ENCODE measurements at regions not wholly inside any gene's neighbourhood (a gene's known extent, or its start where the extent isn't known, plus 50 kb on each side); places are given as distances from the start of the nearest gene placed in this dataset.

- 73% methylated on average over 15 of the region's 15 CpGs for WGBS
- Histone ChIP-seq H3K36me3 (no peaks in the 10 kb centered on the region), H3K27me3 (no peaks in the 10 kb centered on the region), H3K4me1 (no peaks in the 10 kb centered on the region), H3K27ac (replicated peaks in 1 of 4) (no peak overlapping the region), H3K9me3 (peaks cover 5 to 72% (median 61%) of the 10 kb centered on the region in 4 donors), H3K4me3 (no peak overlapping the region)
- peak; percentile 90 for DNase-seq (ENCODE audit: extremely low spot score)
- intact Hi-C loops (cut with DNase I) = no loop called here
- TF ChIP-seq POLR2A (IDR thresholded peaks at IDR 0.05; ENCODE audit: low read depth) = no peak
- no peak for TF ChIP-seq EP300 (IDR thresholded peaks at IDR 0.05)
- no peak for TF ChIP-seq POLR2AphosphoS5 (IDR thresholded peaks at IDR 0.05)
- TF ChIP-seq CTCF (IDR thresholded peaks at IDR 0.05) = no peak
Observed at GRCh38 chr9:40928803-40929487, 199.5 kb downstream of the FOXD4L6 start.

GRCh38 chr9:40927851-40928802 is 200.4 kb downstream of the FOXD4L6 start:
- DNase-seq (ENCODE audit: extremely low spot score) = peak; percentile 92
- H3K36me3 ChIP-seq = no peaks in the 10 kb centered on the region
- no peaks in the 10 kb centered on the region for H3K4me1 ChIP-seq
- 68% methylated on average over 11 of the region's 11 CpGs for WGBS
- H3K27me3 ChIP-seq = no peaks in the 10 kb centered on the region
- no peak overlapping the region for H3K27ac ChIP-seq (replicated peaks in 1 of 4)
- peaks cover 5 to 73% (median 63%) of the 10 kb centered on the region in 4 donors for H3K9me3 ChIP-seq
- H3K4me3 ChIP-seq = no peak overlapping the region
- intact Hi-C loops (cut with DNase I) = no loop called here
- TF ChIP-seq EP300 (IDR thresholded peaks at IDR 0.05) = no peak
- TF ChIP-seq POLR2AphosphoS5 (IDR thresholded peaks at IDR 0.05) = no peak
- no peak for TF ChIP-seq CTCF (IDR thresholded peaks at IDR 0.05)
- TF ChIP-seq POLR2A (IDR thresholded peaks at IDR 0.05; ENCODE audit: low read depth) = no peak

- peak; percentile 91 for DNase-seq (ENCODE audit: extremely low spot score)
- H3K27ac ChIP-seq (replicated peaks in 1 of 4) = no peak overlapping the region
- intact Hi-C loops (cut with DNase I) = no loop called here
- H3K36me3 ChIP-seq = no peaks in the 10 kb centered on the region
- no peaks in the 10 kb centered on the region for H3K27me3 ChIP-seq
- 73% methylated on average over 4 of the region's 4 CpGs for WGBS
- TF ChIP-seq POLR2A (IDR thresholded peaks at IDR 0.05; ENCODE audit: low read depth) (no peak), EP300 (IDR thresholded peaks at IDR 0.05) (no peak), CTCF (IDR thresholded peaks at IDR 0.05) (no peak), POLR2AphosphoS5 (IDR thresholded peaks at IDR 0.05) (no peak)
- H3K9me3 ChIP-seq = peaks cover 5 to 80% (median 71%) of the 10 kb centered on the region in 4 donors
- no peak overlapping the region for H3K4me3 ChIP-seq
- no peaks in the 10 kb centered on the region for H3K4me1 ChIP-seq
Observed at GRCh38 chr9:40927260-40927631, 201.2 kb downstream of the FOXD4L6 start.

- no peaks in the 10 kb centered on the region for H3K27me3 ChIP-seq
Observed at GRCh38 chr9:40926404-40927259, 201.8 kb downstream of the FOXD4L6 start.

More at GRCh38 chr9:40926404-40927259, 201.8 kb downstream of the FOXD4L6 start:
- WGBS = 63% methylated on average over 8 of the region's 8 CpGs
- Histone ChIP-seq H3K4me1 (no peaks in the 10 kb centered on the region), H3K36me3 (no peaks in the 10 kb centered on the region), H3K27ac (replicated peaks in 1 of 4) (no peak overlapping the region), H3K4me3 (no peak overlapping the region), H3K9me3 (peaks cover 5 to 87% (median 74%) of the 10 kb centered on the region in 4 donors)
- DNase-seq (ENCODE audit: extremely low spot score) = peak; percentile 91
- TF ChIP-seq EP300 (IDR thresholded peaks at IDR 0.05) (no peak), POLR2A (IDR thresholded peaks at IDR 0.05; ENCODE audit: low read depth) (no peak), CTCF (IDR thresholded peaks at IDR 0.05) (no peak), POLR2AphosphoS5 (IDR thresholded peaks at IDR 0.05) (no peak)
- intact Hi-C loops (cut with DNase I) = no loop called here

Data from esophagus muscularis mucosa (tissue), 4 donors.